OCI-LY1 (cell line): ENCODE measurements at regions not wholly inside any gene's neighbourhood (a gene's known extent, or its start where the extent isn't known, plus 50 kb on each side); places are given as distances from the start of the nearest gene placed in this dataset.

Experiments
- H2AFZ ChIP-seq: fragments of 200-600 bp; sonication (generic), shearing (Covaris generic); 2 replicates; pipeline ENCODE4 v1.6.0; 2014; ENCODE audit warnings: antibody characterized with exemption, mild to moderate bottlenecking, low read length
- H3F3A ChIP-seq: fragments of 200-600 bp; sonication (generic), shearing (Covaris generic); 2 replicates; pipeline ENCODE4 v1.6.0; 2014; ENCODE audit warnings: mild to moderate bottlenecking, antibody characterized with exemption, low read length, moderate library complexity; ENCODE audit not compliant: insufficient read depth
- H3K27ac ChIP-seq: fragments of 200-600 bp; sonication (generic); 2 replicates; pipeline ENCODE4 v1.5.1; 2014; ENCODE audit warnings: low read length, mixed run types, mild to moderate bottlenecking, low read depth; ENCODE audit not compliant: poor library complexity, severe bottlenecking
- H3K27me3 ChIP-seq: fragments of 200-600 bp; sonication (generic); 2 replicates; pipeline ENCODE4 v1.6.0; 2014; ENCODE audit warnings: antibody characterized with exemption, mild to moderate bottlenecking, low read length, moderate library complexity; ENCODE audit not compliant: insufficient read depth
- H3K36me3 ChIP-seq: fragments of 200-600 bp; sonication (generic); 2 replicates; pipeline ENCODE4 v1.6.1; 2014; ENCODE audit warnings: mild to moderate bottlenecking, antibody characterized with exemption, low read length, moderate library complexity, mixed read lengths; ENCODE audit not compliant: insufficient read depth
- H3K4me1 ChIP-seq: fragments of 200-600 bp; sonication (generic); 2 replicates; pipeline ENCODE4 v1.5.1; 2014; ENCODE audit warnings: mild to moderate bottlenecking, low read length, moderate library complexity; ENCODE audit not compliant: insufficient read depth, severe bottlenecking
- H3K4me2 ChIP-seq: fragments of 200-600 bp; sonication (generic), shearing (Covaris generic); 2 replicates; pipeline ENCODE4 v1.6.1; 2014; ENCODE audit warnings: low read length
- H3K4me3 ChIP-seq: fragments of 200-600 bp; sonication (generic); 2 replicates; pipeline ENCODE4 v1.5.1; 2014; ENCODE audit warnings: low read length, low read depth, mild to moderate bottlenecking, mixed read lengths; ENCODE audit not compliant: poor library complexity, severe bottlenecking
- H3K79me2 ChIP-seq: fragments of 200-600 bp; shearing (Covaris generic); 2 replicates; pipeline ENCODE4 v1.6.1; 2016; ENCODE audit warnings: mixed run types, low read length, mixed read lengths; ENCODE audit not compliant: insufficient read depth
- H3K9ac ChIP-seq: fragments of 200-600 bp; sonication (generic), shearing (Covaris generic); 2 replicates; pipeline ENCODE4 v1.6.1; 2014; ENCODE audit warnings: mild to moderate bottlenecking, low read length, mixed read lengths
- H3K9me2 ChIP-seq: fragments of 200-600 bp; sonication (generic), shearing (Covaris generic); 2 replicates; pipeline ENCODE4 v1.6.1; 2014; ENCODE audit warnings: low read depth, mild to moderate bottlenecking, low read length, mixed read lengths
- H3K9me3 ChIP-seq: fragments of 200-600 bp; shearing (Covaris generic); 2 replicates; pipeline ENCODE4 v1.6.1; 2014; ENCODE audit warnings: low read length, mixed read lengths
- H4K20me1 ChIP-seq: fragments of 200-600 bp; sonication (generic), shearing (Covaris generic); 2 replicates; pipeline ENCODE4 v1.6.0; 2016; ENCODE audit warnings: mild to moderate bottlenecking, low read length; ENCODE audit not compliant: insufficient read depth
- EZH2 ChIP-seq: fragments of 200-600 bp; sonication (generic), shearing (Covaris generic); IDR thresholded peaks from 2 replicates; pipeline ENCODE4 v1.8.0; 2017; ENCODE audit warnings: borderline replicate concordance, mixed run types, mild to moderate bottlenecking, antibody characterized with exemption, low read length, moderate library complexity, mixed read lengths
- TF ChIP-seq, protein P1 (sequence below): fragments of 200-600 bp; sonication (generic), shearing (Covaris generic); IDR thresholded peaks from 2 replicates; pipeline ENCODE4 v1.5.1; 2017; ENCODE audit warnings: mild to moderate bottlenecking, antibody characterized with exemption, low read length, moderate library complexity, mixed read lengths

DNA sequence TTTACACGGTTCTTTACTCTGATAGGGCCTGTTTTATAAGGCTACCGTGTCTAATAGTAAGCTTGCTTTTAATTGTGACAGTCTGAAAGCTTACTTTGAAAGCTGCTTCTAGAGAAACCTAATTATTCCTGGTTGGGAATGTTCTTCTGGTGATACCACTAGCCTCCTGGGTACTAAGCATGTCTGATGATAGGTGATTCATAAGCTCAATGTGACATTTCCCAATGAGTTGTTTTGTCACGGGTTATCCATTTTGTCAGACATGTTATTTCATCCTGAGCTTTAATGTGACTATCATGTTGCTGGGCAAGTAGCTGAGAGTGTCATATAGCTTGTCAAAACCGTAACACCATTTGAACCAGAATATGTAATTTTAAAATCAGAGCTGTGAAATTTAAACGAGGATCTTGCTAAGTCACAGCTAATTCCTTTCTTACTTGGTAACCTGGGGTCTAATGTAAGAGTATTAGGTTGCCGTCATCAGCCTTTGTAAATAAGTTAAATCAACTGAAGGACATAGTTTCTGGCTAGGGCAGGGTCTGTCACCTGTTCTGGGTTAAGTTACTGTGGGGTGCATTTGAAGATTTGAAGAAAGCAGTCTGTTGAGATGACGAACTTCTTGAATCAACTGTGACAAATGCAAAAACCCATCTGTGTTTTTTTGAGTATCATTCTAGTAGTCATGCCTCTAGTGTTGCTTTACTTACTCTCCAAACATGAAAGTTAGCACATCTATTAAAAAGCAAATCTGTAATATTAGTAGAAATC is 529.2 kb downstream of the USP25 start:
- Histone ChIP-seq H4K20me1 (no peaks in the 10 kb centered on the region), H2AFZ (no peak overlapping the region), H3F3A (no peaks in the 10 kb centered on the region), H3K4me2 (no peak overlapping the region), H3K9ac (no peak overlapping the region), H3K79me2 (no peaks in the 10 kb centered on the region), H3K27me3 (no peaks in the 10 kb centered on the region), H3K36me3 (no peaks in the 10 kb centered on the region), H3K9me2 (no peaks in the 10 kb centered on the region), H3K4me1 (no peaks in the 10 kb centered on the region), H3K27ac (no peak overlapping the region), H3K4me3 (no peak overlapping the region), H3K9me3 (no peaks in the 10 kb centered on the region)
- TF ChIP-seq EZH2: no peak
- TF ChIP-seq, protein P1, sequence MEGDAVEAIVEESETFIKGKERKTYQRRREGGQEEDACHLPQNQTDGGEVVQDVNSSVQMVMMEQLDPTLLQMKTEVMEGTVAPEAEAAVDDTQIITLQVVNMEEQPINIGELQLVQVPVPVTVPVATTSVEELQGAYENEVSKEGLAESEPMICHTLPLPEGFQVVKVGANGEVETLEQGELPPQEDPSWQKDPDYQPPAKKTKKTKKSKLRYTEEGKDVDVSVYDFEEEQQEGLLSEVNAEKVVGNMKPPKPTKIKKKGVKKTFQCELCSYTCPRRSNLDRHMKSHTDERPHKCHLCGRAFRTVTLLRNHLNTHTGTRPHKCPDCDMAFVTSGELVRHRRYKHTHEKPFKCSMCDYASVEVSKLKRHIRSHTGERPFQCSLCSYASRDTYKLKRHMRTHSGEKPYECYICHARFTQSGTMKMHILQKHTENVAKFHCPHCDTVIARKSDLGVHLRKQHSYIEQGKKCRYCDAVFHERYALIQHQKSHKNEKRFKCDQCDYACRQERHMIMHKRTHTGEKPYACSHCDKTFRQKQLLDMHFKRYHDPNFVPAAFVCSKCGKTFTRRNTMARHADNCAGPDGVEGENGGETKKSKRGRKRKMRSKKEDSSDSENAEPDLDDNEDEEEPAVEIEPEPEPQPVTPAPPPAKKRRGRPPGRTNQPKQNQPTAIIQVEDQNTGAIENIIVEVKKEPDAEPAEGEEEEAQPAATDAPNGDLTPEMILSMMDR: no peak

DNA sequence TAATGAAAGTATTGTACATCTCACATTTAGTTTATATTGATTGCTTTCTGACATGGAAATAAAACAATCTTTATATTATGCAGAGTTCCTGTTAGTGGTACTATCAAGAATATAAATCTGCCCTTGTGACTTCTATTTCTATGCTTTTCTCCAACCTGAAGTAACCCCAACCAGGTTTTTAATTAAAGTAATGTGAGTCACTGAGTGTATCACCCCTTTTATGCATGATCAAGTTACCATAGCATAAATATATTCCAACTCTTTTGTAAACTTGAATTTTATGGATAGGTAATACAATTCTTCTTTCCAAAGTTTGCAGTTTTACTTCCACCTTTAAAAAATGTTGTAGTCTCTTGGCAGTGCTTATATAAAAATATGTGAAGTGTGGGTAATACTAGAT is 532.3 kb downstream of the USP25 start:
- no peaks in the 10 kb centered on the region for H3K9me3 ChIP-seq
- TF ChIP-seq EZH2: no peak
- TF ChIP-seq, protein P1: no peak
- no peaks in the 10 kb centered on the region for H3K4me1 ChIP-seq
- no peaks in the 10 kb centered on the region for H3K27me3 ChIP-seq
- H3K9me2 ChIP-seq: no peaks in the 10 kb centered on the region
- H3K79me2 ChIP-seq: no peaks in the 10 kb centered on the region
- no peaks in the 10 kb centered on the region for H4K20me1 ChIP-seq
- no peaks in the 10 kb centered on the region for H3F3A ChIP-seq
- no peak overlapping the region for H3K4me2 ChIP-seq
- no peak overlapping the region for H3K9ac ChIP-seq
- no peak overlapping the region for H3K4me3 ChIP-seq
- no peaks in the 10 kb centered on the region for H3K36me3 ChIP-seq
- H2AFZ ChIP-seq: no peak overlapping the region
- no peak overlapping the region for H3K27ac ChIP-seq

DNA sequence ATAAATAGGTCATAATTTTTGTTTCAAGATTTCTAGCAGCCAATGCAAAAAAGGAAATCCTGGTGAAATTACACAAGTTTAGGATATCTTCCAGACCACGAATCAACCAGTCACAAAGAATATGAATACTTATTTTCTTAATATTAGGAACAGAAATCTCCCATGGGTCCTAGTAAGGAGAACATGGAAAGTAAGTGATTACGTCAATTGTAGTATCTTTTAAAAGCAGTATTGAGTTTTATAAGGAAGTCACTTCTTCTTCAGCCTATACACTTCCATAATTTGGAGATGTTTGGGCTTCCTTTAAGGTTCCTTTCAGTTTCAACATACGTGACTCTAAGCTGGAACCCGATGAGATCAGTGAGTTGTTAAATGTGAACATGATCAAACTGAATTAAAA is 534.5 kb downstream of the USP25 start:
- Histone ChIP-seq H3K4me2 (no peak overlapping the region), H3K27ac (no peak overlapping the region), H4K20me1 (no peaks in the 10 kb centered on the region), H3K27me3 (no peaks in the 10 kb centered on the region), H3K79me2 (no peaks in the 10 kb centered on the region), H3F3A (no peaks in the 10 kb centered on the region), H3K4me3 (no peak overlapping the region), H3K9ac (no peak overlapping the region), H3K4me1 (no peaks in the 10 kb centered on the region), H3K9me2 (no peaks in the 10 kb centered on the region), H3K36me3 (no peaks in the 10 kb centered on the region), H2AFZ (no peak overlapping the region), H3K9me3 (no peaks in the 10 kb centered on the region)
- TF ChIP-seq, protein P1: no peak
- TF ChIP-seq EZH2: no peak
